Loucy (cell line): ENCODE measurements at regions not wholly inside any gene's neighbourhood (a gene's known extent, or its start where the extent isn't known, plus 50 kb on each side); places are given as distances from the start of the nearest gene placed in this dataset.

Experiments used
- CTCF ChIP-seq: fragments of 200-600 bp; sonication (generic); conservative IDR thresholded peaks from 2 replicates; pipeline ENCODE4 v1.5.1; 2014; ENCODE audit warnings: mild to moderate bottlenecking, antibody characterized with exemption, low read length
- EZH2phosphoT487 ChIP-seq: fragments of 200-600 bp; IDR thresholded peaks from 2 replicates; pipeline ENCODE4 v1.6.1; 2018; ENCODE audit warnings: antibody characterized with exemption, mild to moderate bottlenecking, moderate library complexity, borderline replicate concordance

DNA sequence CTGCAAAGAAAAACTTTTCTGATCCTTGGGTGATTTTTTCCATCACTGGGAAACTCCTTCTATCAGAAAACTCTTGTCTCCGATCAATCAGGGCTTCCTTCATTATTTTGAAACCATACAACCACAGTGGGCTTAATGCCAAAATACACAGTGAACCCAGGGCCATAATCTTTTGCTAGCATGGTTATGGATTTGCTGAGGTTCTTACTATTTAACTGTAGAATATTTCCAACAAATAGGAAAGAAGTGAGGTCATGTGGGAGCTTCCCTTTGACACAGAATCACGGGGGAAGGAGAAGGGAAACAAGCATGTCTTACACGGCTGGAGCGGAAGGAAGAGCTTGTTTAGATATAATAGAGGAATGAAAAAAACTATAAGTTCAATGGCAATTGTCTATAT lies 1241.7 kb downstream of the REEP3 start:
- TF ChIP-seq CTCF (no peak), EZH2phosphoT487 (no peak)
